PC-9 (cell line): ENCODE measurements at regions not wholly inside any gene's neighbourhood (a gene's known extent, or its start where the extent isn't known, plus 50 kb on each side); places are given as distances from the start of the nearest gene placed in this dataset.

Source experiments
- BruUV-seq: library from RNA; stranded (reverse); fragments of 400-500 nt; replicated peaks from 2 replicates; lab custom pipeline; 2021; lab: Mats Ljungman, UMichigan
- CTCF ChIA-PET: fragments of 300-600 bp; sonication (Branson Sonifier 250); formaldehyde crosslinking; loops from one replicate; lab custom pipeline; 2022; ENCODE audit warnings: antibody characterized with exemption; lab: Charles Lee
- POLR2A ChIA-PET: fragments of 300-600 bp; sonication (Branson Sonifier 250); formaldehyde crosslinking; loops from one replicate; lab custom pipeline; 2022; ENCODE audit warnings: antibody characterized with exemption; ENCODE audit not compliant: unreplicated experiment; lab: Charles Lee
- DNase-seq, 2 experiments: peaks; one replicate each; pipeline versions ENCODE4 v3.0.0 to v3.0.0-alpha.2; 2015 to 2022; ENCODE audit warnings: mixed read lengths in 1 of 2
- H2AFZ ChIP-seq: fragments of 200-600 bp; sonication (generic); 2 replicates; pipeline ENCODE4 v1.8.1; 2017; ENCODE audit warnings: antibody characterized with exemption
- H3F3A ChIP-seq: fragments of 200-600 bp; sonication (generic); 2 replicates; pipeline ENCODE4 v1.8.1; 2017; ENCODE audit warnings: antibody characterized with exemption, mild to moderate bottlenecking, low read depth; ENCODE audit not compliant: insufficient read depth
- H3K27ac ChIP-seq: fragments of 200-600 bp; sonication (generic); 2 replicates; pipeline ENCODE4 v1.6.1; 2016; ENCODE audit warnings: mixed run types
- H3K27me3 ChIP-seq: fragments of 200-600 bp; sonication (generic); 2 replicates; pipeline ENCODE4 v1.6.1; 2016; ENCODE audit warnings: low read depth, mixed run types; ENCODE audit not compliant: insufficient read depth
- H3K36me3 ChIP-seq: fragments of 200-600 bp; sonication (generic); 2 replicates; pipeline ENCODE4 v1.6.1; 2016; ENCODE audit warnings: low read depth, mixed run types
- H3K4me1 ChIP-seq: fragments of 200-600 bp; sonication (generic); replicated peaks from 2 replicates; pipeline ENCODE4 v1.6.1; 2016; ENCODE audit warnings: mixed run types; ENCODE audit not compliant: insufficient read depth
- H3K4me2 ChIP-seq: fragments of 200-600 bp; sonication (generic); 2 replicates; pipeline ENCODE4 v1.6.1; 2017; ENCODE audit warnings: mixed run types
- H3K4me3 ChIP-seq: fragments of 200-600 bp; sonication (generic); 2 replicates; pipeline ENCODE4 v1.6.1; 2016; ENCODE audit warnings: mixed run types
- H3K79me2 ChIP-seq: fragments of 200-600 bp; sonication (generic); 2 replicates; pipeline ENCODE4 v1.6.1; 2017; ENCODE audit warnings: low read depth, mixed run types
- H3K9me2 ChIP-seq: fragments of 200-600 bp; sonication (generic); 2 replicates; pipeline ENCODE4 v1.8.1; 2017; ENCODE audit warnings: mild to moderate bottlenecking; ENCODE audit not compliant: insufficient read depth
- H3K9me3 ChIP-seq: fragments of 200-600 bp; sonication (generic); 2 replicates; pipeline ENCODE4 v1.8.1; 2016; ENCODE audit warnings: low read depth; ENCODE audit not compliant: insufficient read depth
- H4K20me1 ChIP-seq: fragments of 200-600 bp; sonication (generic); 2 replicates; pipeline ENCODE4 v1.8.1; 2017; ENCODE audit not compliant: insufficient read depth
- EZH2 ChIP-seq: fragments of 200-600 bp; sonication (generic); IDR thresholded peaks from 2 replicates; pipeline ENCODE4 v1.8.0; 2017; ENCODE audit warnings: antibody characterized with exemption, low read depth
- intact Hi-C: fragments of 100-400 bp; cut with micrococcal nuclease; formaldehyde crosslinking; loops from one replicate; pipeline ENCODE4 v1.10.0; 2022; ENCODE audit not compliant: unreplicated experiment
- TF ChIP-seq, protein P1 (sequence below): fragments of 200-600 bp; sonication (generic); conservative IDR thresholded peaks from 2 replicates; pipeline ENCODE4 v1.6.1; 2017; ENCODE audit warnings: mixed run types, antibody characterized with exemption, mild to moderate bottlenecking, moderate library complexity

DNA sequence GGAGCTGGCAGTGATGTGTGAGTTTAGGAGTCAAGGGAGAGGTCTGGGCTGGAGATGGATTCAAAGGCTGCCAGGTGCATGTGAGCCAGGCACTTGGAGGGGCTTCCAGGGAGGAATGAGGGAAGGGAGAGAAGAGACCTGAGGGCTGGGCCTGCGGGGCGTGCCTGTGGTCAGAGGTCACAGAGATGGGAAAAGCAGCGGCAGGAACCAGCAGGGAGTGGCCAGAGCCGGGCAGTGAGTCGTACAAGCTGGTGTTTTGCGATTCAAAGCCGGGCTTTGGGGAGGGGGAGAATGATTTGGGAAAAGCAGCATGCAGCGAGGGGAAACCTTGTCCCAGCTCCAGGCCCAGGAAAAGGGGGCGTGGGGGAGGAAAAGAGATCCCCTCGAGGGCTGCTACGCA is 96.9 kb upstream of the RTL6 start:
- H2AFZ ChIP-seq = no peak overlapping the region
- no TSS peak for BruUV-seq
- H3K4me3 ChIP-seq = no peak overlapping the region
- no peaks in the 10 kb centered on the region for H3K79me2 ChIP-seq
- peaks cover 11% of the 10 kb centered on the region; the same call in 1 of the 2 replicates for H3K27me3 ChIP-seq
- H3K9me3 ChIP-seq = no peaks in the 10 kb centered on the region
- no peak overlapping the region for H3K27ac ChIP-seq
- H3K4me2 ChIP-seq = no peak overlapping the region
- peaks cover 7% of the 10 kb centered on the region; the same call in 1 of the 2 replicates for H3K4me1 ChIP-seq
- DNase-seq = no peak
- no peaks in the 10 kb centered on the region for H3K9me2 ChIP-seq
- no peaks in the 10 kb centered on the region for H3F3A ChIP-seq
- POLR2A ChIA-PET = no interaction called here
- intact Hi-C loops = no loop called here
- H4K20me1 ChIP-seq = no peaks in the 10 kb centered on the region
- H3K36me3 ChIP-seq = no peaks in the 10 kb centered on the region
- CTCF ChIA-PET = no interaction called here
- no peak for TF ChIP-seq EZH2
- TF ChIP-seq, protein P1, sequence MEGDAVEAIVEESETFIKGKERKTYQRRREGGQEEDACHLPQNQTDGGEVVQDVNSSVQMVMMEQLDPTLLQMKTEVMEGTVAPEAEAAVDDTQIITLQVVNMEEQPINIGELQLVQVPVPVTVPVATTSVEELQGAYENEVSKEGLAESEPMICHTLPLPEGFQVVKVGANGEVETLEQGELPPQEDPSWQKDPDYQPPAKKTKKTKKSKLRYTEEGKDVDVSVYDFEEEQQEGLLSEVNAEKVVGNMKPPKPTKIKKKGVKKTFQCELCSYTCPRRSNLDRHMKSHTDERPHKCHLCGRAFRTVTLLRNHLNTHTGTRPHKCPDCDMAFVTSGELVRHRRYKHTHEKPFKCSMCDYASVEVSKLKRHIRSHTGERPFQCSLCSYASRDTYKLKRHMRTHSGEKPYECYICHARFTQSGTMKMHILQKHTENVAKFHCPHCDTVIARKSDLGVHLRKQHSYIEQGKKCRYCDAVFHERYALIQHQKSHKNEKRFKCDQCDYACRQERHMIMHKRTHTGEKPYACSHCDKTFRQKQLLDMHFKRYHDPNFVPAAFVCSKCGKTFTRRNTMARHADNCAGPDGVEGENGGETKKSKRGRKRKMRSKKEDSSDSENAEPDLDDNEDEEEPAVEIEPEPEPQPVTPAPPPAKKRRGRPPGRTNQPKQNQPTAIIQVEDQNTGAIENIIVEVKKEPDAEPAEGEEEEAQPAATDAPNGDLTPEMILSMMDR = no peak

DNA sequence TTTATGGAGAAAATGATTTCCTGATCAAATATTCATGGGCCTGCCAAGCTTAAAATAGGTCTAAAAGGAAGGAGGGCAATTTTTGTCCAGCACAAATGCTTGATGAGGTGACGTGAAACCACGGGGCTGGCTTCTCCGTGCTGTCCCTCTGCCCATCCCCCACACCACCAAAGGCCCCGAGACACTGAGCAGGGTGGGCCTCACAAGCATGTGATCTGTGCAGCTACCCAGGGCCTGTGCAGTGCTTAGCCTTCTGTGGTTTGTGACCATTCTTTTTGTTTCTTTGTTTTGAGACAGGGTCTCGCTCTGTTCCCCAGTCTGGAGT is 94.8 kb upstream of the RTL6 start:
- no peaks in the 10 kb centered on the region for H4K20me1 ChIP-seq
- no peaks in the 10 kb centered on the region for H3K9me3 ChIP-seq
- no peak overlapping the region for H3K27ac ChIP-seq
- peaks cover 11% of the 10 kb centered on the region for H3K4me1 ChIP-seq
- H3F3A ChIP-seq = peaks cover 2% of the 10 kb centered on the region; the same call in 1 of the 2 replicates
- TF ChIP-seq, protein P1 = no peak
- no peak for TF ChIP-seq EZH2
- ChIA-PET POLR2A (no interaction called here), CTCF (interaction anchor here (1.0 kb wide), 1 partner anchor 33 kb away, joined by 4 read pairs; no protein-coding TSS in a partner anchor)
- no peaks in the 10 kb centered on the region for H3K9me2 ChIP-seq
- BruUV-seq = no TSS peak
- no peak overlapping the region for H3K4me3 ChIP-seq
- no peaks in the 10 kb centered on the region for H3K79me2 ChIP-seq
- no peak for DNase-seq
- H3K27me3 ChIP-seq = 0 out of 2 replicates have a peak, but pooled peaks cover 6% of the 10 kb centered on the region
- H3K4me2 ChIP-seq = no peak overlapping the region
- H2AFZ ChIP-seq = no peak overlapping the region
- H3K36me3 ChIP-seq = no peaks in the 10 kb centered on the region
- intact Hi-C loops = no loop called here

DNA sequence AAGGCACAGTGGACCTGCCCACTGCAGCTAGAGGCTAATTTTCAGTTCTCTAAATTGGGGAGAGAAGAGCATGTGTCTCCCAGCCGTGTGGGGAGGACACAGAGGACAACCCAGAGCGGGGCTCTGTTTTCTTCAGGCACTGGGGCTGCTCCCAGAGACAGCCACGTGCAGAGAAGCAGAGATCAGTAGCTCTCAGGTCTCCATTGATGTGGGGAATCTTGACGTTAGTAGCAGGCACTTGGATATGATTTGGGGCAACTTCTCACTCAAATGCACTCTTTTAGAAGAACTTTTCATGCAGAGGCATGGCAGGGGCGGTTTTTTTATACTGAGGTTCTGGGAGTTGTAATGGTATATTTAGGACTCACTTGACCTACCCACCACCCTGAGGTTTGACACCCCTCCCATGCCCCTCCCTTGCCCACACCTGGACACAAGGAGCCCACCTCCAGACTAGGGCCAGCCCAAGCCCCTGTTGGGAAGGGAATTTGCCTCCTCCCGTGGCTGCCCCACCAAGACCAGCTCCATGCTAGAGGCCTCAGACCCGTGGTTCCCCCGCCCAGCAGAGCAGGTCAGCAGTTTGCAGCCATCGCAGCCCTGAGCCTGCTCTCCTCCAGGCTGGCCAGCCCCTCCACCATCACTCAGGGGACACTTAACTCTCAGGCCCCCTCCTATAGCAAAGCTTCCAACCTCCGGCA is 94.2 kb upstream of the RTL6 start:
- intact Hi-C loops = no loop called here
- TF ChIP-seq EZH2 = no peak
- TF ChIP-seq, protein P1 = no peak
- Histone ChIP-seq H3K9me3 (no peaks in the 10 kb centered on the region), H4K20me1 (no peaks in the 10 kb centered on the region), H3K4me3 (no peak overlapping the region), H3F3A (peaks cover 7% of the 10 kb centered on the region), H3K9me2 (no peaks in the 10 kb centered on the region), H3K4me2 (no peak overlapping the region), H3K27me3 (0 out of 2 replicates have a peak, but pooled peaks cover 6% of the 10 kb centered on the region), H3K27ac (no peak overlapping the region), H3K36me3 (no peaks in the 10 kb centered on the region), H3K79me2 (no peaks in the 10 kb centered on the region), H2AFZ (no peak overlapping the region), H3K4me1 (peaks cover 16% of the 10 kb centered on the region)
- ChIA-PET POLR2A (interaction anchor here (0.6 kb wide), 1 partner anchor 1307 kb away, joined by 3 read pairs; no protein-coding TSS in a partner anchor), CTCF (interaction anchor here (1.0 kb wide), 1 partner anchor 33 kb away, joined by 4 read pairs; no protein-coding TSS in a partner anchor)
- DNase-seq = no peak
- no TSS peak for BruUV-seq
